Left ventricle myocardium superior (tissue), 1 donor: ENCODE measurements at regions not wholly inside any gene's neighbourhood (a gene's known extent, or its start where the extent isn't known, plus 50 kb on each side); places are given as distances from the start of the nearest gene placed in this dataset.
"Not testable (repeated sequence)": the region's sequence is repeated elsewhere in the genome, so short reads cannot be mapped to it uniquely, and the experiment has no call there.

ENCODE experiments used
- ATAC-seq: fragments of 200-7000 bp; cut with Tn5 transposase; one replicate; pipeline ENCODE4 v1.9.1; 2020; ENCODE audit warnings: mild to moderate bottlenecking, moderate library complexity
- DNase-seq: peaks from one replicate; pipeline ENCODE4 v3.0.0-alpha.2; 2020
- intact Hi-C: fragments of 100-400 bp; cut with micrococcal nuclease; formaldehyde crosslinking; loops from one replicate; pipeline ENCODE4 v1.11.0; 2022
- donor health status: DM: no; HTN: yes; CAD: no; lungs with severe emphysema.

- ATAC-seq, DNase-seq, intact Hi-C loops: not testable (repeated sequence)
These were observed 104.3 kb downstream of the UTRN start for GRCh38 chr6:144389474-144389873.

- ATAC-seq (no peak), DNase-seq (no peak)
- intact Hi-C loops = no loop called here
These were observed 105.1 kb downstream of the UTRN start for GRCh38 chr6:144390202-144390601.

- DNase-seq = no peak
- intact Hi-C loops = no loop called here
These were observed 105.8 kb downstream of the UTRN start for GRCh38 chr6:144390886-144391285.

GRCh38 chr6:144392536-144392935, 107.4 kb downstream of the UTRN start:
- intact Hi-C loops = no loop called here
- no peak for ATAC-seq
- DNase-seq = no peak

More at GRCh38 chr6:144390886-144391285, 105.8 kb downstream of the UTRN start:
- ATAC-seq = no peak

GRCh38 chr6:144394210-144394609, 109.1 kb downstream of the UTRN start:
- intact Hi-C loops = no loop called here
- no peak for ATAC-seq
- DNase-seq = no peak

- ATAC-seq (no peak), DNase-seq (no peak)
- intact Hi-C loops = no loop called here
These were observed 109.9 kb downstream of the UTRN start for GRCh38 chr6:144395014-144395413.

GRCh38 chr6:144395826-144396225, 110.7 kb downstream of the UTRN start:
- ATAC-seq = no peak

GRCh38 chr6:144397141-144397540, 112.0 kb downstream of the UTRN start:
- intact Hi-C loops = no loop called here
- ATAC-seq = no peak
- DNase-seq = no peak

More at GRCh38 chr6:144395826-144396225, 110.7 kb downstream of the UTRN start:
- no peak for DNase-seq
- intact Hi-C loops = no loop called here

GRCh38 chr6:144400321-144400720, 115.2 kb downstream of the UTRN start:
- ATAC-seq (no peak), DNase-seq (no peak)
- intact Hi-C loops = no loop called here

GRCh38 chr6:144401736-144402733, 116.9 kb downstream of the UTRN start:
- ATAC-seq = no peak
- DNase-seq = no peak
- intact Hi-C loops = no loop called here

- no peak for DNase-seq
- ATAC-seq = no peak
- intact Hi-C loops = no loop called here
These were observed 117.6 kb downstream of the UTRN start for GRCh38 chr6:144402750-144403149.

GRCh38 chr6:144405163-144405562, 120.0 kb downstream of the UTRN start:
- DNase-seq = no peak
- intact Hi-C loops = no loop called here
- peak; percentile 50 for ATAC-seq

GRCh38 chr6:144406796-144407195, 121.7 kb downstream of the UTRN start:
- ATAC-seq (peak; percentile 36), DNase-seq (no peak)
- intact Hi-C loops = no loop called here

- intact Hi-C loops = no loop called here
- DNase-seq (peak; percentile 74), ATAC-seq (peak; percentile 75)
These were observed 123.0 kb downstream of the UTRN start for GRCh38 chr6:144408161-144408560.

GRCh38 chr6:144410059-144410458, 124.9 kb downstream of the UTRN start:
- DNase-seq (no peak), ATAC-seq (no peak)
- intact Hi-C loops = no loop called here

GRCh38 chr6:144410574-144410973, 125.4 kb downstream of the UTRN start:
- intact Hi-C loops, DNase-seq, ATAC-seq: not testable (repeated sequence)

- ATAC-seq = no peak
- intact Hi-C loops = no loop called here
These were observed 126.5 kb downstream of the UTRN start for GRCh38 chr6:144411531-144412165.

GRCh38 chr6:144413418-144413817, 128.3 kb downstream of the UTRN start:
- ATAC-seq = no peak
- intact Hi-C loops = no loop called here
- no peak for DNase-seq

More at GRCh38 chr6:144411531-144412165, 126.5 kb downstream of the UTRN start:
- DNase-seq = no peak

GRCh38 chr6:144415014-144415413, 129.9 kb downstream of the UTRN start:
- DNase-seq (no peak), ATAC-seq (peak; percentile 78)
- intact Hi-C loops = no loop called here

GRCh38 chr6:144415835-144416237, 130.7 kb downstream of the UTRN start:
- DNase-seq = no peak
- ATAC-seq = no peak

More at GRCh38 chr6:144415835-144416237, 130.7 kb downstream of the UTRN start:
- intact Hi-C loops = no loop called here
